BE2C (cell line): ENCODE measurements at regions not wholly inside any gene's neighbourhood (a gene's known extent, or its start where the extent isn't known, plus 50 kb on each side); places are given as distances from the start of the nearest gene placed in this dataset.

Source experiments
- DNase-seq: peaks from one replicate; pipeline ENCODE4 v3.0.0-alpha.2; 2020
- H3K27me3 ChIP-seq: fragments of 250-450 bp; sonication (Bioruptor Pico); 2 replicates; pipeline ENCODE4 v1.5.1; 2020; ENCODE audit warnings: mild to moderate bottlenecking
- H3K36me3 ChIP-seq: fragments of 250-450 bp; sonication (Bioruptor Pico); 2 replicates; pipeline ENCODE4 v1.5.1; 2020; ENCODE audit warnings: mild to moderate bottlenecking
- H3K4me1 ChIP-seq: fragments of 250-450 bp; sonication (Bioruptor Pico); 2 replicates; pipeline ENCODE4 v1.5.1; 2020
- H3K4me3 ChIP-seq: 2 replicates; pipeline ENCODE4 v1.5.1; 2011; ENCODE audit warnings: low read depth, low read length
- H3K9me3 ChIP-seq: fragments of 250-450 bp; sonication (Bioruptor Pico); 2 replicates; pipeline ENCODE4 v1.5.1; 2020
- TF ChIP-seq, protein P1 (sequence below): IDR thresholded peaks from 2 replicates; pipeline ENCODE4 v1.5.1; 2012; ENCODE audit warnings: mild to moderate bottlenecking, low read depth, low read length

DNA sequence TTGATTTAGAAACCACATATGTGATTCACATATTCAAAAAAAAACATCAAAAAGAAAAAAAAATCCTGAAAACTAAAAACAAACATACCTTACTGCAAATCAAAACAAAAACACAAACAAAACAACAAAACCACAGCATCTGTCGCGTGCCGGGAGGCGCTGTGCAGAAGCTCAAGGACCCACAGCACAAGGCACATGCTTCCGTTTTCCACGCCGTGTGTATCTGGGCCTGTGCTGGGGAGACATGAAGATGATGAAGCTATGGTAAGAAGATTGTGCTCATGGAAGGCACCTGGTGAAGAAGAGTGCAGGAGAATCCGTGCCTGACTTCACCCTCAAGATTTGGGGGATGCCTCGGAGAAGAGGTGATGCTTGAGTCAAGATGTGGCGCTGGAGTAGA lies 788.9 kb upstream of the ARRDC4 start:
- no peak for DNase-seq
- Histone ChIP-seq H3K9me3 (no peaks in the 10 kb centered on the region), H3K4me1 (no peaks in the 10 kb centered on the region), H3K36me3 (no peaks in the 10 kb centered on the region), H3K4me3 (no peak overlapping the region), H3K27me3 (no peaks in the 10 kb centered on the region)
- TF ChIP-seq, protein P1, sequence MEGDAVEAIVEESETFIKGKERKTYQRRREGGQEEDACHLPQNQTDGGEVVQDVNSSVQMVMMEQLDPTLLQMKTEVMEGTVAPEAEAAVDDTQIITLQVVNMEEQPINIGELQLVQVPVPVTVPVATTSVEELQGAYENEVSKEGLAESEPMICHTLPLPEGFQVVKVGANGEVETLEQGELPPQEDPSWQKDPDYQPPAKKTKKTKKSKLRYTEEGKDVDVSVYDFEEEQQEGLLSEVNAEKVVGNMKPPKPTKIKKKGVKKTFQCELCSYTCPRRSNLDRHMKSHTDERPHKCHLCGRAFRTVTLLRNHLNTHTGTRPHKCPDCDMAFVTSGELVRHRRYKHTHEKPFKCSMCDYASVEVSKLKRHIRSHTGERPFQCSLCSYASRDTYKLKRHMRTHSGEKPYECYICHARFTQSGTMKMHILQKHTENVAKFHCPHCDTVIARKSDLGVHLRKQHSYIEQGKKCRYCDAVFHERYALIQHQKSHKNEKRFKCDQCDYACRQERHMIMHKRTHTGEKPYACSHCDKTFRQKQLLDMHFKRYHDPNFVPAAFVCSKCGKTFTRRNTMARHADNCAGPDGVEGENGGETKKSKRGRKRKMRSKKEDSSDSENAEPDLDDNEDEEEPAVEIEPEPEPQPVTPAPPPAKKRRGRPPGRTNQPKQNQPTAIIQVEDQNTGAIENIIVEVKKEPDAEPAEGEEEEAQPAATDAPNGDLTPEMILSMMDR: no peak

DNA sequence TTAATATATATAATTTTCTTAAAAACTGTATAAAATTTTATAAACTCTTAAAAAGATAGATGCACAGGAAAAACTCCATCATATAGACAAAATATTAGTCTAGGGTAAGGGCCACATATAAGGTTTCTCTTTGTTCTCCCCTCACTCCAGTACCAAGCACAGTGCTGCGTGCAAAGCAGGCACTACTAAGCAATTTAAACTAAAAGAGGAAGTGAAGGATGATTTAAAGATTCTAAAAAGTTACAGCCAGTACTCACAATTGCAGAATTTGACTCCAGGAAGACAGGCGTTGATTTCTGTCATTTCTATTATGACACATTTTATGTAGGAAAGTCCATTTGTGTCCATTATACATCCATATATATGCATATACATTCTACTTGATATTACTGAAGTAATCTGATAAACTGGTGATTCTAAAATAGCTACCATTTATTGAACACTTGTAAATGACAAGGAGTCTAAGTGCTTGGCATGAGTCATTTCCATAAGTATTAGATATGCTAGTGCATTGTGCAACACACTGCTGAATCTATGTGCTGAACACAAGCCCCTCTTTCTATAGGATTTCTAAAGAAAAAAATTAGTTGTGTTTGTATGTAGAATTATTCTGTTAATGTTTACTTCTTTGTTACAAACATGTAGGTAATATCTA lies 785.5 kb upstream of the ARRDC4 start:
- H3K4me1 ChIP-seq: no peaks in the 10 kb centered on the region
- H3K27me3 ChIP-seq: no peaks in the 10 kb centered on the region
- no peaks in the 10 kb centered on the region for H3K36me3 ChIP-seq
- H3K9me3 ChIP-seq: no peaks in the 10 kb centered on the region
- no peak for DNase-seq
- no peak overlapping the region for H3K4me3 ChIP-seq
- TF ChIP-seq, protein P1: no peak

DNA sequence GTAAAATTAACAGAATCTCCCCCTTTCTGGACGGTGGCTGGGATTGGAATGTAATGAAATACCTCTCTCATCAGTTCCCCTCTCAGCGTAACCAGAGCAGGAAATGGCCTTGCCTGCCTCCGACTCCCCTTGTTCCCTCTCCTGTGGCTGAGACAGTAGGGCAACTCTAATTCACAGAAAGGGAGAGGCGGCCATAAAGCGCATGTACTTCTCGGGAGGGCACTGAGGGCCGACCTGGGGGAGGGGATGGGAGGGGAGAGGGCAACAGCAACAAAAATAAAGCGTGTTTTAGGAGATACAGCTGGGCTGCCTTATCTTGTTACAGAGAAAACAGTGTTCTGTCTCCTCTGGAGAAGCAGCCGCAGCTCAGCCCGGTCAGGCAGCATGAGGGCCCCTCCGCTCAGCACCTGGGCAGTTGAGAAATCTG lies 783.3 kb upstream of the ARRDC4 start:
- TF ChIP-seq, protein P1: no peak
- H3K27me3 ChIP-seq: no peaks in the 10 kb centered on the region
- H3K4me3 ChIP-seq: no peak overlapping the region
- no peaks in the 10 kb centered on the region for H3K36me3 ChIP-seq
- no peaks in the 10 kb centered on the region for H3K9me3 ChIP-seq
- no peaks in the 10 kb centered on the region for H3K4me1 ChIP-seq
- no peak for DNase-seq

DNA sequence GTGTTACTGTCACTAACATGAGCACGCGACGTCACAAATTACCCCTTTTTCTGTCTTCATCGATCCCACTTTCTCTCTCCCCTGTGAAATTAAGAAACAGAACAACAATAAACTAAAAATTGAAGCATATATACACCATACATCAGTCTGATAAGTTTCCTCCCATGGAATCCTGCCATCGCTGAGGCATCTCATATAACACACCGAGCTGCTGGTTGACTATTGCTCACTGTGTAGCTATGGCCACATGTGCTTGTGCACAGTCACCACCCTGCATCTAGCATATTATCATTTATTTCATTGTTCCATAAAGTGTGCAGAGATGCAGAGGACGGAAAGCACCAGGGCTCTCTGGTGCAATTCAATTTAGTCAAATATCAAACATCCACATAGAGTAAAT lies 777.9 kb upstream of the ARRDC4 start:
- H3K4me3 ChIP-seq: no peak overlapping the region
- no peaks in the 10 kb centered on the region for H3K27me3 ChIP-seq
- DNase-seq: no peak
- no peaks in the 10 kb centered on the region for H3K4me1 ChIP-seq
- no peaks in the 10 kb centered on the region for H3K9me3 ChIP-seq
- no peaks in the 10 kb centered on the region for H3K36me3 ChIP-seq
- TF ChIP-seq, protein P1: no peak

DNA sequence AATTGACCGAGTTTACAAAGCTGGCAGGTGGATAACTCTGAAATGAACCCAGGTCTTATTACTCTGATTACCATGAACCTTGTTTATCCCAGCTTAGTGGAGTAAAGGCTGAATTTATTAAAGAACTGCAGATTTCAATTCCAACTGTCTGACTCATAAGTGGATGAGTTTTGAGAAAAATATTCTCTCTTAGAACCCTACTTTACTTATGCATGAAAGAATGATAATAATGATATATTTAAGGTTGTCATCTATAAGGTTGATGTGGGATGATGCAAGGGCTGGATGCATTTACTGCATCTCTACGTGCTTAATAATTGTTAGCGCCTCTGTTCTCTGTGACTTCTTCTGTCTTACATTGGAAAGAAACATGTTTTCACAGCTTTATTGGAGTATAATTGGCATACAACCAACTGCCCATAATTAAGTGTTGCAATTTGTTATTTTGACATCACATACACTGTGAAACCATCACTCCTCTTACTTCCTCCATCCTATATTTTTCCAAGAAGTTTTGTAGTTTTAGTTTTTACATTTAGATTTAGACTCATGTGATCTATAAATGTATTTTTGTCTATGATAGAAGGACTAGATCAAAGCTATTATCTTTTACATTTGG lies 771.2 kb upstream of the ARRDC4 start:
- H3K9me3 ChIP-seq: no peaks in the 10 kb centered on the region
- DNase-seq: no peak
- H3K4me1 ChIP-seq: no peaks in the 10 kb centered on the region
- no peaks in the 10 kb centered on the region for H3K36me3 ChIP-seq
- TF ChIP-seq, protein P1: no peak
- no peak overlapping the region for H3K4me3 ChIP-seq
- no peaks in the 10 kb centered on the region for H3K27me3 ChIP-seq

DNA sequence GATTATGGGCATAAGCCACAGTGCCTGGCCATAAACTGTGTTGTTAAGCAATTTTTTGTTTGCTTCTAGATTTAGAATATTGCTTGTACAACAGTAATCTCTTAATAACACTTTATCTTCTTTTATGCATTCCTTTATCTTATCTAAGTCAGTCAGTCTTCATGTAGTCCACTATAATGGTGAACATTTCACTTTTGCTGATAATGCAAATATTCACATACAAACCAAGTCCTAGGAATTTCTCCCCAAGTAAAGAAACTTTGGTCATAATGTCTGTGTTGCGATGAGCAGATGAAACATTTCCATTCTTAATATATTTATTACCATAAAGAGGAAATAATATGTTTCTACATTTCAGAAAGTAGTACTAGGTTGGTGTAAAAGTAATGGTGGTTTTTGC lies 765.8 kb upstream of the ARRDC4 start:
- Histone ChIP-seq H3K4me3 (no peak overlapping the region), H3K4me1 (no peaks in the 10 kb centered on the region), H3K36me3 (no peaks in the 10 kb centered on the region), H3K27me3 (no peaks in the 10 kb centered on the region), H3K9me3 (no peaks in the 10 kb centered on the region)
- no peak for DNase-seq
- TF ChIP-seq, protein P1: no peak
